ENCODE measurements at regions not wholly inside any gene's neighbourhood (a gene's known extent, or its start where the extent isn't known, plus 50 kb on each side); places are given as distances from the start of the nearest gene placed in this dataset.
A peak's percentile ranks its signal among the peaks of the same experiment; 100 is the strongest.

GRCh38 chr2:240362826-240363745, 72.4 kb upstream of the GPC1 start:
- no peak for DNase-seq

GRCh38 chr2:240363746-240364581, 71.5 kb upstream of the GPC1 start:
- DNase-seq, result no peak

GRCh38 chr2:240364582-240364960, 70.9 kb upstream of the GPC1 start:
- DNase-seq, result no peak

GRCh38 chr2:240364961-240365775, 70.3 kb upstream of the GPC1 start:
- no peak for DNase-seq

GRCh38 chr2:240365971-240366471, 69.4 kb upstream of the GPC1 start:
- no peak for DNase-seq

GRCh38 chr2:240366901-240367300, 68.6 kb upstream of the GPC1 start:
- no peak for DNase-seq

- no peak for DNase-seq
These were observed 67.7 kb upstream of the GPC1 start for GRCh38 chr2:240367721-240368120.

- no peak for DNase-seq
These were observed 66.6 kb upstream of the GPC1 start for GRCh38 chr2:240368781-240369331.

GRCh38 chr2:240369335-240369734, 66.1 kb upstream of the GPC1 start:
- DNase-seq, result no peak

GRCh38 chr2:240369801-240370585, 65.5 kb upstream of the GPC1 start:
- peak; percentile 98 for DNase-seq

- no peak for DNase-seq
These were observed 64.1 kb upstream of the GPC1 start for GRCh38 chr2:240371129-240372000.

- no peak for DNase-seq
These were observed 63.4 kb upstream of the GPC1 start for GRCh38 chr2:240372101-240372500.

- DNase-seq, result no peak
These were observed 62.1 kb upstream of the GPC1 start for GRCh38 chr2:240373289-240373885.

- DNase-seq, result peak; percentile 95
These were observed 61.2 kb upstream of the GPC1 start for GRCh38 chr2:240374085-240374907.

- no peak for DNase-seq
These were observed 60.3 kb upstream of the GPC1 start for GRCh38 chr2:240375024-240375645.

GRCh38 chr2:240376739-240377138, 58.7 kb upstream of the GPC1 start:
- no peak for DNase-seq

- no peak for DNase-seq
These were observed 58.1 kb upstream of the GPC1 start for GRCh38 chr2:240377366-240377765.

GRCh38 chr2:240379089-240379636, 56.3 kb upstream of the GPC1 start:
- DNase-seq, result no peak

Measured in NCI-H226 (cell line).